OCI-LY3 (cell line): ENCODE measurements at regions not wholly inside any gene's neighbourhood (a gene's known extent, or its start where the extent isn't known, plus 50 kb on each side); places are given as distances from the start of the nearest gene placed in this dataset.

Experiments used
- EZH2phosphoT487 ChIP-seq: fragments of 200-600 bp; shearing (Covaris generic); IDR thresholded peaks from 2 replicates; pipeline ENCODE4 v1.6.1; 2018; ENCODE audit warnings: antibody characterized with exemption, mixed run types, low read depth
- TF ChIP-seq, protein P1 (sequence below): fragments of 200-600, 300-600 bp; sonication (generic); IDR thresholded peaks from 2 replicates; pipeline ENCODE4 v1.5.1; 2014; ENCODE audit warnings: antibody characterized with exemption, low read length, low read depth

DNA sequence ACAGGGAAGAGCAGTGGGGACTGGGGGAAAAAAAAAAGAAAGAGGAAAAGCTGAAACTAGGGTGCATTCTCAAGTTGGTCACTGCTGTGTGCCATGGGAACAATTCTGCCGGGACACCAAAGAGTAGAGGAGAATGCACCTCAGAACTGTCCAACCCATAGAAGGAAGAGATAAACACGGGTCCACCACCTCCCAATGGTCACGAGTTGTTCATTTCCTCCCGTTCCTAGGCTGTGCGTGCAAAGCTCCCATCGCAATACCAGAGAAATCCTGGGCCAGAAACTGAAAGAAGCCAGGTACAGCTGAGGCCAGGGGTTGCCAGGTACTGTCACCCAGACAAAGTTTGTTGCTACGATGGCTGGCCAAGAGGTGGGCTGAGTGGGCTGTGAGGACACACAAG lies 236.9 kb upstream of the ANKRD55 start:
- TF ChIP-seq, protein P1, sequence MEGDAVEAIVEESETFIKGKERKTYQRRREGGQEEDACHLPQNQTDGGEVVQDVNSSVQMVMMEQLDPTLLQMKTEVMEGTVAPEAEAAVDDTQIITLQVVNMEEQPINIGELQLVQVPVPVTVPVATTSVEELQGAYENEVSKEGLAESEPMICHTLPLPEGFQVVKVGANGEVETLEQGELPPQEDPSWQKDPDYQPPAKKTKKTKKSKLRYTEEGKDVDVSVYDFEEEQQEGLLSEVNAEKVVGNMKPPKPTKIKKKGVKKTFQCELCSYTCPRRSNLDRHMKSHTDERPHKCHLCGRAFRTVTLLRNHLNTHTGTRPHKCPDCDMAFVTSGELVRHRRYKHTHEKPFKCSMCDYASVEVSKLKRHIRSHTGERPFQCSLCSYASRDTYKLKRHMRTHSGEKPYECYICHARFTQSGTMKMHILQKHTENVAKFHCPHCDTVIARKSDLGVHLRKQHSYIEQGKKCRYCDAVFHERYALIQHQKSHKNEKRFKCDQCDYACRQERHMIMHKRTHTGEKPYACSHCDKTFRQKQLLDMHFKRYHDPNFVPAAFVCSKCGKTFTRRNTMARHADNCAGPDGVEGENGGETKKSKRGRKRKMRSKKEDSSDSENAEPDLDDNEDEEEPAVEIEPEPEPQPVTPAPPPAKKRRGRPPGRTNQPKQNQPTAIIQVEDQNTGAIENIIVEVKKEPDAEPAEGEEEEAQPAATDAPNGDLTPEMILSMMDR, result no peak
- TF ChIP-seq EZH2phosphoT487, result no peak
